Cardiac fibroblast (primary cell): ENCODE measurements at regions not wholly inside any gene's neighbourhood (a gene's known extent, or its start where the extent isn't known, plus 50 kb on each side); places are given as distances from the start of the nearest gene placed in this dataset.

Experiments used
- DNase-seq, 2 donors: peaks; one replicate each; pipeline versions ENCODE4 v3.0.0 to v3.0.0-alpha.2; 2010; ENCODE audit warnings: low read depth in 2 of 2
- H3K4me3 ChIP-seq, 2 donors: replicated peaks in 1 of 2; 1 replicate in 1 of 2; 2 replicates in 1 of 2; pipeline ENCODE4 v1.5.1; 2011; ENCODE audit warnings: low read depth in 2 of 2, low read length in 2 of 2, mild to moderate bottlenecking in 2 of 2, moderate library complexity in 1 of 2
- TF ChIP-seq, protein P1 (sequence below): IDR thresholded peaks from one replicate; pipeline ENCODE4 v1.5.1; 2011; ENCODE audit warnings: low read depth, mild to moderate bottlenecking, low read length, inconsistent platforms

GRCh38 chr15:83362706-83363105 lies 78.2 kb upstream of the BNC1 start:
- no peak for DNase-seq
- TF ChIP-seq, protein P1, sequence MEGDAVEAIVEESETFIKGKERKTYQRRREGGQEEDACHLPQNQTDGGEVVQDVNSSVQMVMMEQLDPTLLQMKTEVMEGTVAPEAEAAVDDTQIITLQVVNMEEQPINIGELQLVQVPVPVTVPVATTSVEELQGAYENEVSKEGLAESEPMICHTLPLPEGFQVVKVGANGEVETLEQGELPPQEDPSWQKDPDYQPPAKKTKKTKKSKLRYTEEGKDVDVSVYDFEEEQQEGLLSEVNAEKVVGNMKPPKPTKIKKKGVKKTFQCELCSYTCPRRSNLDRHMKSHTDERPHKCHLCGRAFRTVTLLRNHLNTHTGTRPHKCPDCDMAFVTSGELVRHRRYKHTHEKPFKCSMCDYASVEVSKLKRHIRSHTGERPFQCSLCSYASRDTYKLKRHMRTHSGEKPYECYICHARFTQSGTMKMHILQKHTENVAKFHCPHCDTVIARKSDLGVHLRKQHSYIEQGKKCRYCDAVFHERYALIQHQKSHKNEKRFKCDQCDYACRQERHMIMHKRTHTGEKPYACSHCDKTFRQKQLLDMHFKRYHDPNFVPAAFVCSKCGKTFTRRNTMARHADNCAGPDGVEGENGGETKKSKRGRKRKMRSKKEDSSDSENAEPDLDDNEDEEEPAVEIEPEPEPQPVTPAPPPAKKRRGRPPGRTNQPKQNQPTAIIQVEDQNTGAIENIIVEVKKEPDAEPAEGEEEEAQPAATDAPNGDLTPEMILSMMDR = no peak
- no peak overlapping the region for H3K4me3 ChIP-seq

DNA sequence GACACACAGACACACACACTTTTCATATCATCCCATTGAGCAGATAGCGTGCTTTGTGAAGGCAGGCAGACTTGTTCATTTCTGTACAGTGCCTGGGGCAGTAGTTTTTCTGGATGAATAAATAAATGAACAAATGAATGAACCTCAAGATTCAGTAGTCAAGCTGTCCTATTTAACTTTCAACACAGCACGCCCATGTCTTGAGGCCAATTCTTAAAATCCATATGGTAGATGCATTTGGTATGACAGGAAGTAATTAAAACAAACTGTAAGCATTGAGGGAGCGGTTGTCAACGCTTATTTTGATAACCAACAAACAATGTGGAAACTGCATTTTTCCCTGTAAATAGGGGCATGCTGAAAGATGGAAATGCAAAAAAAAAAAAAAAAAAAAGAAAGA lies 80.0 kb upstream of the BNC1 start:
- TF ChIP-seq, protein P1 = no peak
- peak in 1 of 2 donors; percentile 5 for DNase-seq
- no peak overlapping the region for H3K4me3 ChIP-seq

GRCh38 chr15:83365370-83365938 lies 81.0 kb upstream of the BNC1 start:
- peak overlapping the region; percentile 44 to 51 for H3K4me3 ChIP-seq
- DNase-seq = peak; percentile 66 to 84
- TF ChIP-seq, protein P1 = no peak

DNA sequence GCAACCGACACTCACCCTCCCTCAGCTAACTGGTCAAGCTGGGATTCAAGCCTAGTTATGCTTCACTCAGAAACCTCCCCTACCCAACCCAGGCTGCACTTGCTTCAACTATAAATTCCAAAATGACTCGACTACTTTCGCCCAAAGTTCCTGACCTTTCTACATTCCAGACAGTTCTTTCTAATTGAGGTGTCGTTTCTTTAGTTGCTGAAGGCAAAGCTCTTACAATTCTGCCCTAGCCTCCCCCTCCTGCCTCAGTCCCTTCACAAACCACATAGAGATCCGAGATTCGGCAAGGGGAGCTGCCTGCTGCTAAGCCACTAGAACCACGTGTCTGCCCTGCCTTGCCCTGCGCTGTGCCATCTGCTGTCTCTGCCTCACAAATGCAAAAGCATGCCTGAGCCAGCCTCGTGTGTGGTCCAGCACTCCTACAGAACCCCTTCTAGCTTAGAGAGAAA lies 74.7 kb upstream of the SH3GL3 start:
- TF ChIP-seq, protein P1 = no peak
- no peak overlapping the region for H3K4me3 ChIP-seq
- no peak for DNase-seq

- no peak overlapping the region for H3K4me3 ChIP-seq
- DNase-seq = no peak
- TF ChIP-seq, protein P1 = no peak
Measured at GRCh38 chr15:83378921-83379578, 68.1 kb upstream of the SH3GL3 start.

GRCh38 chr15:83379579-83379959 lies 67.6 kb upstream of the SH3GL3 start:
- H3K4me3 ChIP-seq = no peak overlapping the region
- TF ChIP-seq, protein P1 = no peak

DNA sequence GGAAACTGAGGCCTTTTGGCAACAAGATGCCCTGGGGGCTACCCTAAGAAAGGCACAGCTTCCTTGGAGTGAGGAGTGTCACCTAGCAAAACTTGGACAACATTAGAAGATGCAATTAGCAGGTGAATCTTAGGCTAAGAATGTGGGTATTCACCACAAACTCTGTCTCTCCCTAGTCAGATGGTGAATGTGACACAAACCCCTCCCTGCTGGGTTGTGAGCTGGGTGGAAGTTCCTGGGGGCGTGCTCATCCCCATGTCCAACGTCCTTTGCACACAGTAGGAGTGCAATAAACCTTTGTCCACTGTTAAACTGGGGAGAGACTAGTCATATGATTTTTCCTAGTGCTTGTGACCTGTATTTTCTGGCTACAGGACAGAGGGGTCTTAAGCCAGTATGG lies 67.1 kb upstream of the SH3GL3 start:
- H3K4me3 ChIP-seq = no peak overlapping the region
- DNase-seq = peak in 1 of 2 donors; percentile 11
- TF ChIP-seq, protein P1 = no peak

More at GRCh38 chr15:83379579-83379959, 67.6 kb upstream of the SH3GL3 start:
- DNase-seq = peak in 1 of 2 donors; percentile 23
